ENCODE measurements at regions not wholly inside any gene's neighbourhood (a gene's known extent, or its start where the extent isn't known, plus 50 kb on each side); places are given as distances from the start of the nearest gene placed in this dataset.

DNA sequence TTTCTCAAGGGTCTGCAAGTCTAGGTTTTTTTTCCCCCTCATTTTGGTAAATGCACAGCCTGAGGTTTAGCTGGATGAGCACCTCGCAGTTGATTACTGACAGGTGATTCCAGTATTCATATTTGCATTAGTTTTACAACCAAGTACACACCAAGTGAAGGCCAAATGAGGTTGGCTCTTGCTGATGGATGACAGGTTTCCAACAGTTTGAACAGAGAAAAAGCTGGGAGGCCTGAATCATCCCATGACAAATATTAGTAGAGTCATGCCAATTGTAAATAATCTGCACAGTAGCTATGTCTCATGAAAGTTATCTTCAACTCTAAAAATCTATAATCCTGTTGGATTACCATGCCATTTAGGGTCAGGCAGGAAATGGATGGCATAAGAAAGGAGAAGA is 399.8 kb downstream of the HTR7 start:
- TF ChIP-seq, protein P1, sequence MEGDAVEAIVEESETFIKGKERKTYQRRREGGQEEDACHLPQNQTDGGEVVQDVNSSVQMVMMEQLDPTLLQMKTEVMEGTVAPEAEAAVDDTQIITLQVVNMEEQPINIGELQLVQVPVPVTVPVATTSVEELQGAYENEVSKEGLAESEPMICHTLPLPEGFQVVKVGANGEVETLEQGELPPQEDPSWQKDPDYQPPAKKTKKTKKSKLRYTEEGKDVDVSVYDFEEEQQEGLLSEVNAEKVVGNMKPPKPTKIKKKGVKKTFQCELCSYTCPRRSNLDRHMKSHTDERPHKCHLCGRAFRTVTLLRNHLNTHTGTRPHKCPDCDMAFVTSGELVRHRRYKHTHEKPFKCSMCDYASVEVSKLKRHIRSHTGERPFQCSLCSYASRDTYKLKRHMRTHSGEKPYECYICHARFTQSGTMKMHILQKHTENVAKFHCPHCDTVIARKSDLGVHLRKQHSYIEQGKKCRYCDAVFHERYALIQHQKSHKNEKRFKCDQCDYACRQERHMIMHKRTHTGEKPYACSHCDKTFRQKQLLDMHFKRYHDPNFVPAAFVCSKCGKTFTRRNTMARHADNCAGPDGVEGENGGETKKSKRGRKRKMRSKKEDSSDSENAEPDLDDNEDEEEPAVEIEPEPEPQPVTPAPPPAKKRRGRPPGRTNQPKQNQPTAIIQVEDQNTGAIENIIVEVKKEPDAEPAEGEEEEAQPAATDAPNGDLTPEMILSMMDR (IDR thresholded peaks at IDR 0.05; ENCODE audit: insufficient read depth, low read depth, low read length) = no peak
- no peak for TF ChIP-seq EZH2 (IDR thresholded peaks at IDR 0.05; ENCODE audit: insufficient read depth, low read length)
